ENCODE measurements at regions not wholly inside any gene's neighbourhood (a gene's known extent, or its start where the extent isn't known, plus 50 kb on each side); places are given as distances from the start of the nearest gene placed in this dataset.

DNA sequence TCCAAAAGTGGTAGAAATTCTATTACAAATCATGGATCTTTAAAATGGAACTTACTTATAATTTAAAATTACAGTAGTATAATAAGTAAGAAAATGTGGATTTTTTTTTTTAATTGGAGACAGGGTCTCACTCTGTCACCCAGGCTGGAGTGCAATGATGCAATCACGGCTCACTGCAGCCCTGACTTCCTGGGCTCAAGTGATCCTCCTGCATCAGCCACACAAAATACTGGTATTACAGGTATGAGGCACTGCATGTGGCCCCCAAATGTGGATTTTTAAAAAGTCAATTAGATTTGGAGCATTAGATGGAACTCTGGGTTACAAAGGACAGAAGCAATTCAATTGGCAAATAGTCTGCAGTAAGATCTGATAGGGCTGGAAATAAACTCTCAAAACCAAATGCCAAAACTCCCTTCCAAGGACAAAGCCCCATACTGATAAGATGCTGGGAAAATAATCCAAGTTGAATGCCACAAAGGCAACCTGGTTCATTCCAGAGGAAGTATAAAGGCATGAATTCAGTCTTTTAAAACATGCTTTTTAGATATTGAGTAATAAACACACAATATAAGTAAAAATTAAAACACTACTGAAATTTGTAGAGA is 294.2 kb downstream of the ZNF248 start:
- no peak overlapping the region for H3K27ac ChIP-seq (ENCODE audit: extremely low read length, insufficient read depth, low read length)
- DNase-seq (ENCODE audit: low spot score) (no peak), ATAC-seq (no peak), FAIRE-seq (no peak)
- in situ Hi-C loops (cut with HindIII; ENCODE audit: extremely low pct_ligation_motif_present, low pct_unique_long_range_greater_than_20kb) (no loop called here), intact Hi-C loops (cut with micrococcal nuclease; ENCODE audit: unreplicated experiment) (no loop called here)
- H3K27me3 ChIP-seq (ENCODE audit: control insufficient read depth in 1 of 2, insufficient read depth in 2 of 2, low read length in 2 of 2), result no peaks in the 10 kb centered on the region
- 0 out of 2 replicates have a peak, but pooled peaks have one; percentile 22 for TF ChIP-seq CEBPB (IDR thresholded peaks at IDR 0.05; ENCODE audit: borderline replicate concordance, low read depth, low read length)
- TF ChIP-seq, protein P1, sequence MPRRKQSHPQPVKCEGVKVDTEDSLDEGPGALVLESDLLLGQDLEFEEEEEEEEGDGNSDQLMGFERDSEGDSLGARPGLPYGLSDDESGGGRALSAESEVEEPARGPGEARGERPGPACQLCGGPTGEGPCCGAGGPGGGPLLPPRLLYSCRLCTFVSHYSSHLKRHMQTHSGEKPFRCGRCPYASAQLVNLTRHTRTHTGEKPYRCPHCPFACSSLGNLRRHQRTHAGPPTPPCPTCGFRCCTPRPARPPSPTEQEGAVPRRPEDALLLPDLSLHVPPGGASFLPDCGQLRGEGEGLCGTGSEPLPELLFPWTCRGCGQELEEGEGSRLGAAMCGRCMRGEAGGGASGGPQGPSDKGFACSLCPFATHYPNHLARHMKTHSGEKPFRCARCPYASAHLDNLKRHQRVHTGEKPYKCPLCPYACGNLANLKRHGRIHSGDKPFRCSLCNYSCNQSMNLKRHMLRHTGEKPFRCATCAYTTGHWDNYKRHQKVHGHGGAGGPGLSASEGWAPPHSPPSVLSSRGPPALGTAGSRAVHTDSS (CRISPR knock-in tag; conservative IDR thresholded peaks at IDR 0.05), result no peak
- ChIA-PET CTCF (ENCODE audit: low intra/inter-chr PET ratio, low total read pairs) (no interaction called here), POLR2A (no interaction called here)
- H3K36me3 ChIP-seq (replicated peaks in 1 of 2; ENCODE audit: control insufficient read depth in 1 of 2, insufficient read depth in 2 of 2, low read length in 2 of 2), result no peaks in the 10 kb centered on the region
- no peaks in the 10 kb centered on the region for H3K9me3 ChIP-seq (ENCODE audit: low read length)
- no peak overlapping the region for H3K4me2 ChIP-seq (ENCODE audit: low read depth, low read length)
- no TSS peak for BruUV-seq (replicated peaks)
- H2AFZ ChIP-seq (ENCODE audit: low read length), result no peak overlapping the region
- no peak overlapping the region for H3K4me3 ChIP-seq (replicated peaks in 1 of 3; ENCODE audit: insufficient read depth in 1 of 3, low read depth in 2 of 3, low read length in 3 of 3)
- no peak overlapping the region for H3K9ac ChIP-seq (ENCODE audit: insufficient read depth, low read depth, low read length)
- H3K4me1 ChIP-seq (ENCODE audit: insufficient read depth, low read length), result no peaks in the 10 kb centered on the region
- no peaks in the 10 kb centered on the region for H3K79me2 ChIP-seq (ENCODE audit: insufficient read depth, low read length)
- 5% methylated on average over 1 of the region's 1 CpG for WGBS (ENCODE audit: low lambda C conversion rate)
- H4K20me1 ChIP-seq (ENCODE audit: insufficient read depth, low read length), result no peaks in the 10 kb centered on the region

DNA sequence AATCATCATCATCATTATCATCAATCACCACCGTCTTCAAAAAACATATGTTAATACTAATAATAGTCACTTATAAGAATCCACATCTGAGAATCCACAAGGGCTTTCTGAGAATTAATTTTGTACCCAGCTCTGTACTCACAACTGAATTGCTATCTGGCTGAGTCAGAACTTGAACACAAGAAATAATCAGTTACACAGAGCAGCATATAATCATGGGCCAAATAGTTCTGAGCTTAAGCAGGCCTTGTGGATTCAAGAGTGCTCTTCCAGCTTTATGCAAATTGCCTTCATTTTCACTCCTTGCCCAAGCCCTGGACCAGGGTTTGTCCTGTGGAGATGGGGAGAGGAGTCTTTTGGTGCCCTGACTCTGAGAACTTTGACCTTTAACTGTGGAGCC is 304.5 kb downstream of the ZNF248 start:
- no TSS peak for BruUV-seq (replicated peaks)
- WGBS (ENCODE audit: low lambda C conversion rate), result 0% methylated on average over 1 of the region's 1 CpG
- FAIRE-seq (no peak), DNase-seq (ENCODE audit: low spot score) (no peak), ATAC-seq (no peak)
- no peak overlapping the region for H3K4me3 ChIP-seq (replicated peaks in 1 of 3; ENCODE audit: insufficient read depth in 1 of 3, low read depth in 2 of 3, low read length in 3 of 3)
- ChIA-PET POLR2A (no interaction called here), CTCF (ENCODE audit: low intra/inter-chr PET ratio, low total read pairs) (no interaction called here)
- H3K9me3 ChIP-seq (ENCODE audit: low read length), result no peaks in the 10 kb centered on the region
- intact Hi-C loops (cut with micrococcal nuclease; ENCODE audit: unreplicated experiment), result no loop called here
- peaks cover 0 to 1% of the 10 kb centered on the region in 2 experiments; a peak in 2 of 5 replicates for H3K27me3 ChIP-seq (ENCODE audit: control insufficient read depth in 1 of 2, insufficient read depth in 2 of 2, low read length in 2 of 2)
- H3K36me3 ChIP-seq (replicated peaks in 1 of 2; ENCODE audit: control insufficient read depth in 1 of 2, insufficient read depth in 2 of 2, low read length in 2 of 2), result no peaks in the 10 kb centered on the region
- TF ChIP-seq ZNF83 (CRISPR knock-in tag; IDR thresholded peaks at IDR 0.05; ENCODE audit: borderline replicate concordance), result no peak
- TF ChIP-seq, protein P2, sequence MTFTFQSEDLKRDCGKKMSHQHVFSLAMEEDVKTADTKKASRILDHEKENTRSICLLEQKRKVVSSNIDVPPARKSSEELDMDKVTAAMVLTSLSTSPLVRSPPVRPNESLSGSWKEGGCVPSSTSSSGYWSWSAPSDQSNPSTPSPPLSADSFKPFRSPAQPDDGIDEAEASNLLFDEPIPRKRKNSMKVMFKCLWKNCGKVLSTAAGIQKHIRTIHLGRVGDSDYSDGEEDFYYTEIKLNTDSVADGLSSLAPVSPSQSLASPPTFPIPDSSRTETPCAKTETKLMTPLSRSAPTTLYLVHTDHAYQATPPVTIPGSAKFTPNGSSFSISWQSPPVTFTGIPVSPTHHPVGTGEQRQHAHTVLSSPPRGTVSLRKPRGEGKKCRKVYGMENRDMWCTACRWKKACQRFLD (CRISPR knock-in tag; IDR thresholded peaks at IDR 0.05; ENCODE audit: borderline replicate concordance), result no peak
- in situ Hi-C loops (cut with HindIII; ENCODE audit: extremely low pct_ligation_motif_present, low pct_unique_long_range_greater_than_20kb), result no loop called here
- no peaks in the 10 kb centered on the region for H3K79me2 ChIP-seq (ENCODE audit: insufficient read depth, low read length)
- no peaks in the 10 kb centered on the region for H3K4me1 ChIP-seq (ENCODE audit: insufficient read depth, low read length)
- no peaks in the 10 kb centered on the region for H4K20me1 ChIP-seq (ENCODE audit: insufficient read depth, low read length)
- no peak overlapping the region for H2AFZ ChIP-seq (ENCODE audit: low read length)
- no peak overlapping the region for H3K9ac ChIP-seq (ENCODE audit: insufficient read depth, low read depth, low read length)
- no peak overlapping the region for H3K4me2 ChIP-seq (ENCODE audit: low read depth, low read length)
- no peak overlapping the region for H3K27ac ChIP-seq (ENCODE audit: extremely low read length, insufficient read depth, low read length)

All from HepG2 (cell line).